Adrenal gland (tissue), 9 donors: ENCODE measurements at regions not wholly inside any gene's neighbourhood (a gene's known extent, or its start where the extent isn't known, plus 50 kb on each side); places are given as distances from the start of the nearest gene placed in this dataset.

Experiments used
- DNase-seq, 7 donors: peaks; one replicate each; pipeline ENCODE4 v3.0.0-alpha.2; 2019 to 2020
- H3K27ac ChIP-seq, 5 donors: fragments of 200-600 bp; sonication (generic) in 4 of 5; 1 replicate in 3 of 5; 2 replicates in 2 of 5; pipeline versions ENCODE4 v1.5.1 to v1.8.0; 2016 to 2020; ENCODE audit warnings: mild to moderate bottlenecking in 1 of 5
- H3K27me3 ChIP-seq: fragments of 200-600 bp; 2 replicates; pipeline ENCODE4 v1.8.0; 2021
- H3K36me3 ChIP-seq, 2 donors: fragments of 200-600 bp; replicated peaks in 1 of 2; 1 replicate in 1 of 2; 2 replicates in 1 of 2; pipeline versions ENCODE4 v1.5.1 to v1.8.0; 2018 to 2022
- H3K4me1 ChIP-seq, 2 donors: fragments of 200-600 bp; replicated peaks in 1 of 2; 1 replicate in 1 of 2; 2 replicates in 1 of 2; pipeline versions ENCODE4 v1.5.1 to v1.8.0; 2018 to 2021
- H3K4me3 ChIP-seq, 4 donors: fragments of 200-600 bp; sonication (generic) in 3 of 4; one replicate each; pipeline ENCODE4 v1.5.1; 2016 to 2018
- H3K9me3 ChIP-seq, 3 donors: fragments of 200-600 bp; sonication (generic) in 1 of 3; replicated peaks in 1 of 3; 1 replicate in 2 of 3; 2 replicates in 1 of 3; pipeline versions ENCODE4 v1.5.1 to v1.8.0; 2016 to 2021
- CTCF ChIP-seq, 6 experiments: fragments of 450-650 bp in 4 of 6; fragments of 200-600 bp in 2 of 6; sonication (generic) in 1 of 6; IDR thresholded peaks; 1 replicate in 5 of 6; 2 replicates in 1 of 6; pipeline versions ENCODE4 v1.5.1 to v1.8.0; 2016 to 2021; ENCODE audit warnings: antibody characterized with exemption in 6 of 6, mild to moderate bottlenecking in 2 of 6, moderate library complexity in 1 of 6
- POLR2A ChIP-seq, 2 donors: fragments of 450-650 bp; IDR thresholded peaks; one replicate each; pipeline ENCODE4 v1.6.1; 2017; ENCODE audit warnings: antibody characterized with exemption in 2 of 2, mild to moderate bottlenecking in 2 of 2, moderate library complexity in 1 of 2
- WGBS, 4 donors: extraction: QIAGEN DNeasy Blood & Tissue Kit in 2 of 4; methylation state at CpG; one replicate each; pipeline versions ENCODE4 v1.1.5 to v1.1.7; 2013 to 2017; 5-methylcytosine and 5-hydroxymethylcytosine counted together
- intact Hi-C, 2 donors: fragments of 100-400 bp; cut with DNase I; formaldehyde crosslinking; loops; one replicate each; pipeline versions ENCODE4 v1.14.1 to v1.15.0; 2022 to 2023
- donor health status: healthy with polysubstance abuse.
- donor health status: Bipolar disorder and iron deficiency.
- donor health status: DM: yes; HTN: yes; CAD: no.
- donor health status: DM: no; HTN: no; CAD: no.
- donor health status: DM: no; HTN: no; CAD: no.

- no peak for DNase-seq
- Histone ChIP-seq H3K9me3 (no peaks in the 10 kb centered on the region), H3K4me3 (no peak overlapping the region), H3K4me1 (no peaks in the 10 kb centered on the region), H3K27ac (no peak overlapping the region), H3K27me3 (no peaks in the 10 kb centered on the region), H3K36me3 (no peaks in the 10 kb centered on the region)
- intact Hi-C loops, result no loop called here
- TF ChIP-seq CTCF (IDR thresholded peaks at IDR 0.05) (no peak), POLR2A (IDR thresholded peaks at IDR 0.05) (no peak)
- 70 to 81% (median 74%) methylated on average over 4 of the region's 4 CpGs for WGBS, 4 donors
These were observed 437.0 kb upstream of the PROX1 start for GRCh38 chr1:213550804-213551203.

GRCh38 chr1:213552045-213552444, 435.7 kb upstream of the PROX1 start:
- 74 to 86% (median 80%) methylated on average over 1 of the region's 1 CpG for WGBS, 4 donors
- intact Hi-C loops, result no loop called here
- TF ChIP-seq CTCF (IDR thresholded peaks at IDR 0.05) (no peak), POLR2A (IDR thresholded peaks at IDR 0.05) (no peak)
- Histone ChIP-seq H3K27ac (no peak overlapping the region), H3K4me3 (no peak overlapping the region), H3K36me3 (no peaks in the 10 kb centered on the region), H3K27me3 (no peaks in the 10 kb centered on the region), H3K4me1 (no peaks in the 10 kb centered on the region), H3K9me3 (no peaks in the 10 kb centered on the region)
- DNase-seq, result no peak

GRCh38 chr1:213560226-213560625, 427.5 kb upstream of the PROX1 start:
- Histone ChIP-seq H3K4me3 (no peak overlapping the region), H3K4me1 (no peaks in the 10 kb centered on the region), H3K27ac (no peak overlapping the region), H3K27me3 (no peaks in the 10 kb centered on the region), H3K9me3 (no peaks in the 10 kb centered on the region), H3K36me3 (no peaks in the 10 kb centered on the region)
- 89 to 96% (median 92%) methylated on average over 3 of the region's 3 CpGs for WGBS, 4 donors
- intact Hi-C loops, result loop anchor here in 1 of 2 donors (10.0 kb wide), 1 partner anchor 565 kb away; no protein-coding TSS in a partner anchor
- TF ChIP-seq POLR2A (IDR thresholded peaks at IDR 0.05) (no peak), CTCF (IDR thresholded peaks at IDR 0.05) (no peak)
- DNase-seq, result no peak

GRCh38 chr1:213561870-213562269, 425.9 kb upstream of the PROX1 start:
- H3K4me1 ChIP-seq, result no peaks in the 10 kb centered on the region
- WGBS, 4 donors, result 76 to 85% (median 83%) methylated on average over 2 of the region's 2 CpGs
- H3K27me3 ChIP-seq, result no peaks in the 10 kb centered on the region
- no peak overlapping the region for H3K4me3 ChIP-seq
- DNase-seq, result no peak
- H3K27ac ChIP-seq, result no peak overlapping the region
- intact Hi-C loops, result loop anchor here in 1 of 2 donors (10.0 kb wide), 1 partner anchor 563 kb away; no protein-coding TSS in a partner anchor
- no peaks in the 10 kb centered on the region for H3K36me3 ChIP-seq
- no peak for TF ChIP-seq POLR2A (IDR thresholded peaks at IDR 0.05)
- TF ChIP-seq CTCF (IDR thresholded peaks at IDR 0.05), result no peak
- no peaks in the 10 kb centered on the region for H3K9me3 ChIP-seq
